Endothelial cell (in vitro differentiated cells): ENCODE measurements at regions not wholly inside any gene's neighbourhood (a gene's known extent, or its start where the extent isn't known, plus 50 kb on each side); places are given as distances from the start of the nearest gene placed in this dataset.
"Not testable (repeated sequence)": the region's sequence is repeated elsewhere in the genome, so short reads cannot be mapped to it uniquely, and the experiment has no call there.

ENCODE experiments used
- DNase-seq: peaks from one replicate; pipeline ENCODE4 v3.0.0; 2021; ENCODE audit warnings: low spot score
- H3K27ac Mint-ChIP-seq: one replicate; pipeline ENCODE4 v1.8.0; 2021; ENCODE audit warnings: mixed read lengths, inconsistent platforms; ENCODE audit not compliant: unreplicated experiment
- H3K27me3 Mint-ChIP-seq: one replicate; pipeline ENCODE4 v1.8.0; 2021; ENCODE audit warnings: mild to moderate bottlenecking, moderate library complexity, mixed read lengths, inconsistent platforms; ENCODE audit not compliant: unreplicated experiment
- H3K36me3 Mint-ChIP-seq: one replicate; pipeline ENCODE4 v1.8.0; 2021; ENCODE audit warnings: mild to moderate bottlenecking, low read depth, mixed read lengths, inconsistent platforms; ENCODE audit not compliant: unreplicated experiment
- H3K4me1 Mint-ChIP-seq: one replicate; pipeline ENCODE4 v1.8.0; 2021; ENCODE audit warnings: mild to moderate bottlenecking, mixed read lengths, inconsistent platforms; ENCODE audit not compliant: unreplicated experiment
- H3K4me3 Mint-ChIP-seq: one replicate; pipeline ENCODE4 v1.8.0; 2021; ENCODE audit warnings: mild to moderate bottlenecking, mixed read lengths, inconsistent platforms; ENCODE audit not compliant: unreplicated experiment
- H3K9me3 Mint-ChIP-seq: one replicate; pipeline ENCODE4 v1.8.0; 2021; ENCODE audit warnings: mixed read lengths, inconsistent platforms; ENCODE audit not compliant: unreplicated experiment
- CTCF ChIP-seq: fragments of 200-600 bp; sonication (generic); IDR thresholded peaks from one replicate; pipeline ENCODE4 v1.5.0; 2021; ENCODE audit warnings: antibody characterized with exemption; ENCODE audit not compliant: unreplicated experiment

GRCh38 chr3:153221748-153222162 lies 59.7 kb downstream of the RAP2B start:
- peaks cover 3% of the 10 kb centered on the region for H3K36me3 Mint-ChIP-seq
- H3K27me3 Mint-ChIP-seq, result peaks cover 4% of the 10 kb centered on the region
- DNase-seq, result peak; percentile 57
- peak overlapping the region; percentile 96 for H3K27ac Mint-ChIP-seq
- H3K4me1 Mint-ChIP-seq, result peaks cover 32% of the 10 kb centered on the region
- no peaks in the 10 kb centered on the region for H3K9me3 Mint-ChIP-seq
- TF ChIP-seq CTCF, result no peak
- peak overlapping the region; percentile 42 for H3K4me3 Mint-ChIP-seq

GRCh38 chr3:153226877-153227276 lies 64.9 kb downstream of the RAP2B start:
- H3K4me1 Mint-ChIP-seq, H3K4me3 Mint-ChIP-seq, DNase-seq, H3K36me3 Mint-ChIP-seq, H3K27me3 Mint-ChIP-seq, H3K9me3 Mint-ChIP-seq, H3K27ac Mint-ChIP-seq: not testable (repeated sequence)

- not testable (repeated sequence) for H3K36me3 Mint-ChIP-seq, H3K4me3 Mint-ChIP-seq, H3K27ac Mint-ChIP-seq, H3K4me1 Mint-ChIP-seq, H3K9me3 Mint-ChIP-seq, DNase-seq, H3K27me3 Mint-ChIP-seq
These were observed 68.4 kb downstream of the RAP2B start for GRCh38 chr3:153230427-153230826.

GRCh38 chr3:153231245-153231644 lies 69.2 kb downstream of the RAP2B start:
- not testable (repeated sequence) for DNase-seq, H3K4me1 Mint-ChIP-seq, H3K27me3 Mint-ChIP-seq, H3K36me3 Mint-ChIP-seq, H3K4me3 Mint-ChIP-seq, H3K27ac Mint-ChIP-seq, H3K9me3 Mint-ChIP-seq

- not testable (repeated sequence) for H3K4me1 Mint-ChIP-seq, H3K36me3 Mint-ChIP-seq, DNase-seq, H3K4me3 Mint-ChIP-seq, H3K27me3 Mint-ChIP-seq, H3K27ac Mint-ChIP-seq, H3K9me3 Mint-ChIP-seq
These were observed 70.2 kb downstream of the RAP2B start for GRCh38 chr3:153232050-153232752.

- DNase-seq, result no peak
- Mint-ChIP-seq H3K9me3 (no peaks in the 10 kb centered on the region), H3K27ac (no peak overlapping the region)
These were observed 70.8 kb downstream of the RAP2B start for GRCh38 chr3:153232851-153233271.

More at GRCh38 chr3:153232851-153233271, 70.8 kb downstream of the RAP2B start:
- no peak for TF ChIP-seq CTCF
- no peak overlapping the region for H3K4me3 Mint-ChIP-seq
- no peaks in the 10 kb centered on the region for H3K27me3 Mint-ChIP-seq
- no peaks in the 10 kb centered on the region for H3K4me1 Mint-ChIP-seq
- H3K36me3 Mint-ChIP-seq, result no peaks in the 10 kb centered on the region
